HG03565 (cell line): ENCODE measurements at regions not wholly inside any gene's neighbourhood (a gene's known extent, or its start where the extent isn't known, plus 50 kb on each side); places are given as distances from the start of the nearest gene placed in this dataset.
"Not testable (repeated sequence)": the region's sequence is repeated elsewhere in the genome, so short reads cannot be mapped to it uniquely, and the experiment has no call there.

Experiments used
- ATAC-seq: cut with Tn5 transposase; IDR thresholded peaks from one replicate; pipeline ENCODE4 v1.9.1; 2021; ENCODE audit warnings: mild to moderate bottlenecking, moderate library complexity; ENCODE audit not compliant: unreplicated experiment

- no peak for ATAC-seq
Measured at GRCh38 chr2:36238106-36238505, 117.5 kb upstream of the CRIM1 start.

GRCh38 chr2:36235882-36236281 is 119.7 kb upstream of the CRIM1 start:
- no peak for ATAC-seq

GRCh38 chr2:36235426-36235825 is 120.2 kb upstream of the CRIM1 start:
- no peak for ATAC-seq

GRCh38 chr2:36223259-36223658 is 132.3 kb upstream of the CRIM1 start:
- no peak for ATAC-seq

DNA sequence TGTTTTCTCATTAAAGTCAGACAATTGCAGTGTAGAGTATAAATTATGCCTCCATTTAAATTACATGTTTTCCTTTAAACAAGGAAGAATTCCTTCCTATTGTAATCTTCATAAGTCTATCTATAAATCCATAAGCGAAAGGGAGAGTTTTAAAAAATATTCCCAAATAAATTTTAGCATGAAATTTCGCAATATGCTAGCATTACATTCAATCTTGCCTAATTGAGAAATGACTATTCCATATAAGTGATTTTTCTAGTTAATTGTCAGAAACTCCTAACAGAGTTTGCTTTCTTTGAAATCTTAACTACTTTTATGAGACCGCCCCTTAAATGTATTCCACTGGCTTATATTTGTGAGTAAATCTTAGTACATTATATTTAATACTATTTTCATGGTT is 133.1 kb upstream of the CRIM1 start:
- ATAC-seq, result no peak

DNA sequence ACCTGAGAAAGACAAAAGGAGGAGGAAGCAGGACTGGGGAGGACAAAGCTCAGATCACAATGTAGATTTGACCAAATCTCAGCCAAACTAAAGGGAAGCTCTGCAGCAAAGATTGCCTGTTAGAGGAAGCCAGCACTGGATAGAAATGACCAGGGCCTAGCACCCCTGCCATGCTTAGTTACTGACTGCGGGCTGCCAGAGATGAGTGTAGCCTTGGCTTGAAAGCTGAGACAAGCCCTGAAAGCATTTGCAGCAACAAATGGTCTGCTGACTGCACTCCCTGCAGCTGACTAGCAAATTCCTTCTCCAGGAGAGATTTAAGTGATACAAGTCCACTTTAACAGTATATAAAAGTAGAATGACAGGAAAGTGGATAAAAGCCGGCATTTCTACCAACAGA is 140.9 kb upstream of the CRIM1 start:
- ATAC-seq, result no peak

DNA sequence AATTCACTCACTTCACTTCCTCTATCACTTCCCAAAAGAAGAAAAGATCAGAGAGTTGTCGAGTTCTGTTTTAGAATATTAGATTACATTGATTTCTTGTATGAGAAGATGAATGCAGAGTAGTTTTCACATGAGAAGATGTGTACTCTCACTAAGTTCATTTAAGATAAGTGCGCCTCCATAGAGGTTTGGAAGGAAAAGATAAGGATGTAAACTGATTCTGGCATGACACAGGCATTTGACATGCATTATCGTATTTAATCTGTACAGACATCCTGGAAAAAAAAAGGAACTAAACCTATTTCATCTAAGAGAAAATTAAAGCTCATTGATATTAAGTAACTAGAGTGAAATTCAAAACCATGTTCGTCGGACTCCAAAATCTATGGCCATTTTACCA is 152.2 kb upstream of the CRIM1 start:
- no peak for ATAC-seq

DNA sequence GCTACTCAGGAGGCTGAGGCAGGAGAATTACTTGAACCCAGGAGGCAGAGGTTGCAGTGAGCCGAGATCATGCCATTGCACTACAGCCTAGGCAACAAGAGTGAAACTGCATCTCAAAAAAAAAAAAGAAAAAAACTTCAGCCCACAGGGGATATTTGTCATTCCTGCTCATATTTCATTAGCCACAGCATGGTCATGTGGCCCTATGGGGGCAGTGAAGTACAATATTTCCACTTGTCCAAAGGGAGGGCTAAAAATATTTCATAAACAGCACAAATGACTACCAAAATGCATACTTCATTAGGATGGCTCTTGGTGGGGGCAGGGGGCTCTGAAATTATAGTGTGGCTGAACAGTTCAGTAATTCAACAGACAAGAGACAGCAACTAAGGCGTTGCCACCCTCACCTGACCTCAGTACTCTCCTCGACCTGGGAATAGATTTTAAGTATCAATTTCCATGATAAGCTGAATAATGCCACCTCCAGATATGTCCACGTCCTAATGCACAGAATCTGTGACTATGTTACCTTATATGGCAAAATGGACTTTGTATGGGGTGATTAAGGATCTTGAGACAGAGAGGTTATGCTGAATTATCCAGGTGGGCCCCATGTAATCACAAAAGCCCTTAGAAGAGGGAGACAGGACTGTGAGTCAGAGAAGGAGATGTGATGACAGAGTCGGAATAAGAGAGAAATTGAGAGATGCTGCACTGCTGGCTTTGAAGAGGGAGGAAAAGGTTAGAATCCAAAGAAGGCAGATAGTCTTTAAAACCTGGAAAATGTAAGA is 158.2 kb upstream of the CRIM1 start:
- no peak for ATAC-seq

DNA sequence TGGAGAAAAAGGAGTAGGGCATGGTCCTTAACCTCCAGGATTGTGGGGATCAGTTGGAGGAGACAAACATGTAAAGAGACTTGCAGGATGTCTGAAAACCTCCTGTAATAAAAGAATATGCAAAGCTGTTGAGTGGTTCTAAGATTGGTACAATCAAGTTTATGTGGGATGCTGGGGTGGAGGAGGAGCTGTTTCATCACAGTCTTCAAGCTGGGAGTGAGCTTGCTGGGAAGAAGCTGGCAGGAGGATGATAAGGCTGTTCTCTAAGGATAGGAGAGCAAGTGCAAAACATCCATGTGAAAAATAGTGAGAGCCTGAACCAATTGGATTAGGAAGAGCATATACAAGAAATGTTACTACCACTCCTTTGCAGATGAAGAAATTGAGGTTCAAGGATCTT is 161.9 kb upstream of the CRIM1 start:
- no peak for ATAC-seq

DNA sequence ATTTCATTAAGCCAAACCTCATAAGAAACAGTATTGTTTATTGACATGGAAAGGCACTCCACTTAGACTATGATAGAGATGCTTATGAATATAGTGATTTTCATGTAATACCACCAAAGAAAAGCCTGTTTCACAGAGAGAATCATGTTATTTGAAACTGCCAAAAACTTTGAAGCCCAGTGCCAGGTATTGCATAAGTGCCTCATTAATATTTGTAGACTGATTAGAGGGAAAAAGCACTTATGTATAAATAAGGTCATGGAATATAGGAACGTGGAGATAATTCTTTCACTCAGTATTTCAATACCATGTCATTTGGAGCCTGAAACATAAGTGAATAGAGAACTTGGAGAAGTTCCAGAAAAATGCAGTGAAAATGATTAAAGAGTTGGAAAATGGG is 162.6 kb upstream of the CRIM1 start:
- no peak for ATAC-seq

GRCh38 chr2:36190097-36190496 is 165.5 kb upstream of the CRIM1 start:
- ATAC-seq, result no peak

DNA sequence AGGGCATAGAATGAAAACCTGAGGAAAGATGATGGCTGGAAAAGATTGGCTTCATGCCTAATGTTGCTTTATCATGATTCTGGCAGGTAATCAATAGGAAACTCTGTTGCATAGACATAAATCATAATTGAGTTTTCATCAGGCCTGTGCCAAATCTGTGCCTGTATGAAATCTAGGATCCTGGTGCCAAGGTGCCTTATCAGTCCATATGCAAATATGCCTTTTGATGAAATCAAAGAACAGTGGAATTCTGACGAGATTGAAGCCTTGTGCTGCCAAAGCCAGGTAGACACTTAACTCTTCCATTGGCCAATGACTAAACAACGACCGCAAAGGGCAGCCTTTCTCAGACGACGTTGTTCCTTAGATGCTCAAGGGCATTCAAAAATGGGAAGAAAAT is 170.0 kb upstream of the CRIM1 start:
- ATAC-seq, result no peak

DNA sequence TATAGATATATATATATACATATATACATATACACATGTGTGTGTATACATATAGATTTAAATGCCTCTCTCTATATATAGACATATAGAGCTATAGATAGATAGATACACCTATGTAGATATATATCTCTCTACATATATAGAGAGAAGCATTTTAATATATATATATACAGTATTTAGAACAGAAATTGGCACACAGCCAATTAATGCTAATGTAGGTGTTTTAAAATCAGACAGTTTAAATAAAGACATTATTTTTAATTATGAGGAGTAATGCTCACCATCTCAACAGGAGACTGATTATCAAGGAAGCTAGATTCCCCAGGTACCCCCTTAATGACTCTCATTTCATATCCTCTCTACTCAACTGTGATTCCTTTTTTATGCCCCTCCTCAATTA is 170.7 kb upstream of the CRIM1 start:
- no peak for ATAC-seq

DNA sequence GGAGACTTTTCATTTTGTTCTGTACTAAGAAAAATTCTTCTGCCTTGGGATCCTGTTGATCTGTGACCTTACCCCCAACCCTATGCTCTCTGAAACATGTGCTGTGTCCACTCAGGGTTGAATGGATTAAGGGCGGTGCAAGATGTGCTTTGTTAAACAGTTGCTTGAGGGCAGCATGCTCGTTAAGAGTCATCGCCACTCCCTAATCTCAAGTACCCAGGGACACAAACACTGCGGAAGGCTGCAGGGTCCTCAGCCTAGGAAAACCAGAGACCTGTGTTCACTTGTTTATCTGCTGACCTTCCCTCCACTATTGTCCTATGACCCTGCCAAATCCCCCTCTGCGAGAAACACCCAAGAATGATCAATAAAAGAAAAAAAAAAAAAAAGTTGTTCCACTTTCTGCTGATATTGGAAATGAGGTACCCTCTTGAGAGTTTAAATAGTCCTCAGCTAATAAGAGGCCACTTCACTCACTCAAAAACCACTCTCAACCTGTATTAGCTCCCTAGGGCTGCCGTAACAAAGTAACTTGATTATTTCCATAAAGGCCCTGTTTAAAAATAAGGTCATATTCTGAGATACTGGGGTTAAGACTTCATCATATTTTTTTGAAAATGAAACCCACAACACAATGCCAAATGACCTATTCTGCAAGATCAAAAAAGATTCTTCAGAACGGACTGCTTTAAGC is 174.6 kb upstream of the CRIM1 start:
- ATAC-seq, result not testable (repeated sequence)

GRCh38 chr2:36180293-36180692 is 175.3 kb upstream of the CRIM1 start:
- ATAC-seq, result not testable (repeated sequence)

DNA sequence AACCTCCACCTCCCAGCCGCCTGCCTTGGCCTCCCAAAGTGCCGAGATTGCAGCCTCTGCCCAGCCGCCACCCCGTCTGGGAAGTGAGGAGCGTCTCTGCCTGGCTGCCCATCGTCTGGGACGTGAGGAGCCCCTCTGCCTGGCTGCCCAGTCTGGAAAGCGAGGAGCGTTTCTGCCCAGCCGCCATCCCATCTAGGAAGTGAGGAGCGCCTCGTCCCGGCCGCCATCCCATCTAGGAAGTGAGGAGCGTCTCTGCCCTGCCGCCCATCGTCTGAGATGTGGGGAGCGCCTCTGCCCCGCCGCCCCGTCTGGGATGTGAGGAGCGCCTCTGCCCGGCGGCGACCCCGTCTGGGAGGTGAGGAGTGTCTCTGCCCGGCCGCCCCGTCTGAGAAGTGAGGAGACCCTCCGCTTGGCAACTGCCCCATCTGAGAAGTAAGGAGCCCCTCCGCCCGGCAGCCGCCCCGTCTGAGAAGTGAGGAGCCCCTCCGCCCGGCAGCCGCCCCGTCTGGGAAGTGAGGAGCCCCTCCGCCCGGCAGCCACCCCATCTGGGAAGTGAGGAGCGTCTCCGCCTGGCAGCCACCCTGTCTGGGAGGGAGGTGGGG is 175.8 kb upstream of the CRIM1 start:
- not testable (repeated sequence) for ATAC-seq

DNA sequence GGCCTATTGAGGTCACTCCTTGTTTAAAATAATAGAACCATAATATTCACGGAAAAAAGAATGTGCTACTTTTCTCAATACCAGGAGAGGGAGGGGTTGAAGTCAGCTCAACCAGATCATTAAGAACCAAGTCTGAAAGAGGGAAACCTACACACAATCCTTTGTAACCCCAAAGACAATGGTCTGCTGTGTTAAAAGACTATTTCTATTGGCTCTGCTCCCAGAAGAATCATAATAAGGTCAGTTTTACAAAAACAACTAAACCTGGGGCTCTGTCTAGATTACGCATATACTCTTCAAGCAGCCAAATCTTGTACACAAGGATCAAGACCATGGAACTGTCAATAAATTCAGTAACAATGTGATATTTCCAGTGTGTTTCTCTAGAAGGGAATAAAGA is 177.2 kb upstream of the CRIM1 start:
- ATAC-seq, result no peak

DNA sequence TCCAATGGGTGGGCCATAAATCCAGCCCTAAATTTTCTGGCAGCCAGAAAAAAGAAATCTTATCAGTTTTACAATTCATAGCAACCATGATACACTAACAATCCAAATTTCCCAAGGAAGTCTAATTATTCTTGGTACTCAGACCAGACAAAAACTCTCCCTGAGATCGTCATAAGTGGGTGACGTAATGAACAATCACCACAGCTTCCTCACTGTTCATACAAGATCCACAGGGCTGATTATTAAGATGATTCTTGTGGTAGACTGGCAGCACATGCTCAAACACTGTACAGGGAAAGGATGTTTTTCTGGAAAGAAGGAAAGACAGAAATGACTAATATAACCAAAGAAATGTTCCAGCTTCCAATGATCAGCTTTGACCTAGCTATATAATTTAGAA is 178.3 kb upstream of the CRIM1 start:
- ATAC-seq, result no peak

DNA sequence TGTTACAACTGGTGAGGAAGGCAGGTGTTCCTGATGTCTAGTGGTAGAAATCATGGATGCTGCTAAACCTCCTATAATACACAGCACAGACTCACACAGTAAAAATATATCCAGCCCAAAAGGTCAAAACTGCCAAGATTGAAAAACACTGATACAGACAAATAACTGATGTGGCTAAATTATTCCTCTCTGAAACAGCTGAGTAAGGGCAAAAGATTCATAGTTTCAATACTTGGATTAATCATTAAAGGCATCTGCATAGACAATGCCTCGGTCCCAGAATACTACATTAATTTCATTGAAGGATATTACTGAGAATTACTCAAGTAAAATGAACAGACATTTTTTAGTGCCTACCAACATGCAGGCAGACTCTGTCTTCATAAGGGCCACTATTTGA is 180.7 kb upstream of the CRIM1 start:
- no peak for ATAC-seq

- ATAC-seq, result no peak
Measured at GRCh38 chr2:36173760-36174404, 181.7 kb upstream of the CRIM1 start.

DNA sequence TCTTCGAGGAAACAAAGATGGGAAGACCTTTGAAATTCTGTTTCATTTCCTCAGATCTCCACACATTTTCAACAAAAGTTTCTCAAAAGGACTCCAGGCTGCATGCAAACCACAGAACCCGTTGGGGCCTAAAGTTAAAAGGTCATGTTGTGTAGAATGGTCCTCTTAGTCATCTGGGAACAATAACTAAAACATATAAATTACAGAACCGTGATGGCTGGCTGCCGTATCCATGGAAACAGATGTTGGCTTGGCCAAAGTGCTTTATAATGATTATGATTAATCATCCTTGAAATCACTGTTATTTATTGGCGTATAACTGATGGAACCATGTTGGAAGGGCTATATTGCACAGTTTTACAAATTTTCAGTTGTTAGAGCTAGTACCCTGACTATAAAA is 182.8 kb upstream of the CRIM1 start:
- no peak for ATAC-seq

DNA sequence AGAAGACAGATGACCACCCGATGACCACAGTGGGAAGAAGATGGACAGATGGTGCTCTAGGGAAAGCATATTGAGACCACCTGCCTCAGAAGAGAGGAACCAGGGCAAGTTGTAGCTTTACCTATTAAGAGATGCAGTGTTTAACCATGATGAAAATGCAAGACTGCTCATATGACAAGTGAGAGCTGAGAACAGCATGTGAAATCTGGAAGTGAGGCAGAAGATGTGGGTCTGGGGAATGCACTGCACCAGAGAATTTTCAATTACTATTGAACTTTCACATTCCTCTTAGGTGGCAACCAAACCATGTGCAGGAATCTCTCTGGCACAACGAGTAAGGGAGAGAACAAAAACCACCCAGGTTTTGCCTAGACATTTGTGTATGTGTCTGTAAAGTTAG is 184.8 kb upstream of the CRIM1 start:
- ATAC-seq, result no peak
